CD4-positive, alpha-beta T cell treated with Interferon alpha-2 for 1 hour (primary cell): ENCODE measurements at regions not wholly inside any gene's neighbourhood (a gene's known extent, or its start where the extent isn't known, plus 50 kb on each side); places are given as distances from the start of the nearest gene placed in this dataset.
"Not testable (repeated sequence)": the region's sequence is repeated elsewhere in the genome, so short reads cannot be mapped to it uniquely, and the experiment has no call there.

ENCODE experiments used
- DNase-seq, 2 donors: peaks; one replicate each; pipeline ENCODE4 v3.0.0-alpha.2; 2020 to 2022

DNA sequence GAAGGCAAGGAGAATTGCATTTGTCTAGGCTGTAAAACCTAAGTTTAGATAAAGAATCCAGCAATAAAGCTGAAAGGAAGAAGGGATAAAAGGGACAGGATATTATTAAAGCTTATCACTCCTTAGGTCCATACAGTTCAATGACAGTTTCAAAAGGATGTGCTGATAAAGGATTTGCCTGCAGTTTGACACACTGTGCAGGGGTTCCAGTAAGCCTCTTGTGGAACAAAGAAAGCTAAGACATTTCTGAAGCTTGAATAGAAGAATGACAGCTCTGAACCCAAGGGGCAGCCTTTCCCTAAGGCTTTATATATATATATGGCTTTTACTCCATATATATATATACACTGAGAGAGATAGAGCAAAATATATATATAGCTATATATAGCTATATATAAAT lies 276.8 kb upstream of the GRM3 start:
- no peak for DNase-seq

DNA sequence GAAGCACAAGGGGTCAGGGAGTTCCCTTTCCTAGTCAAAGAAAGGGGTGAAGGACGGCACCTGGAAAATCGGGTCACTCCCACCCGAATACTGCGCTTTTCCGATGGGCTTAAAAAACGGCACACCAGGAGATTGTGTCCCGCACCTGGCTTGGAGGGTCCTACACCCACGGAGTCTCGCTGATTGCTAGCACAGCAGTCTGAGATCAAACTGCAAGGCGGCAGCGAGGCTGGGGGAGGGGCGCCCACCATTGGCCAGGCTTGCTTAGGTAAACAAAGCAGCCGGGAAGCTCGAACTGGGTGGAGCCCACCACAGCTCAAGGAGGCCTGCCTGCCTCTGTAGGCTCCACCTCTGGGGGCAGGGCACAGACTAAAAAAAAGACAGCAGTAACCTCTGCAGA lies 303.3 kb upstream of the GRM3 start:
- not testable (repeated sequence) for DNase-seq

DNA sequence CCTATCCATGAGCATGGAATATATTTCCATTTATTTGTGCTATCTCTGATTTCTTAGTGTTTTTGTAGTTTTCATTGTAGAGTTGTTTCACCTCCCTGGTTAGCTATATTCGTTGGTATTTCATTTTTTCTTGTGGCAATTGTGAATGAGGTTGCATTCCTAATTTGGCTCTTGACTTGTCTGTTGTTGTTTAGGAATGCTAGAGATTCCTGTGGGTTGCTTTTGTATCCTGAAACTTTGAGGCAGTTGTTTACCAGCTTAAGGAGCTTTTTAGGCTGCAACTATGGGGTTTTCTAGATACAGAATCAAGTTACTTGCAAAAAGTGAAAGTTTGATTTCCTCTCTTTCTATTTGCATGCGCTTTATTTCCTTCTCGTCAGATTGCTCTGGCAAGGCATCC lies 304.7 kb upstream of the GRM3 start:
- DNase-seq: no peak

DNA sequence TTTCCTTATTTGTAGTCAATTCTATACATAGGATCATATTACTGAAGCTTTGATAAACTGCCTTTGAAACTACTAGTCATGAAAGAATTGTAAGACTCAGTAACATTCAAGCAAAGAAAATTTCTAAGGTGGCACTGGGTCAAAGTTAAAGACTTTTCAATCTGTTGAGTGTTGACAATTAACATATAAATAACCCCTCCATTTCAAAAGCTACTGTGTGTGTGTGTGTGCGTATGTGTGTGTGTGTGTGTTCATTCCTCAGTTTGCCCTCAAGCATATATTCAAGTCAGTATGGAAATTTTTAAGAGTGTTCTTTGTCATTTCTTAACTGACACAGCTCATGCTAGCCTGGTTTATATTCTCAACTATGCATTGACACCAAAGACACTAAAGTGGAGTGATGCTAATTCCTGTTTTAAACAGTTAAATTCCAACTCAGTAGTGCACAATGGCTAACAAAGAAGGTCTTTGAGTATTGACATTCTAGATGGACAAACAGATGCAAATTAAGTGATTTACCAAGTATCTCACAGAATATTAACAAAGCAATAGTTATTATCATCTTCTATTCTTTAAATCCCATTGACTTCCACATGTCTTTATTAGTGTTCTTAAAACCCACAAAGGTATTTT lies 314.8 kb upstream of the GRM3 start:
- DNase-seq: no peak

DNA sequence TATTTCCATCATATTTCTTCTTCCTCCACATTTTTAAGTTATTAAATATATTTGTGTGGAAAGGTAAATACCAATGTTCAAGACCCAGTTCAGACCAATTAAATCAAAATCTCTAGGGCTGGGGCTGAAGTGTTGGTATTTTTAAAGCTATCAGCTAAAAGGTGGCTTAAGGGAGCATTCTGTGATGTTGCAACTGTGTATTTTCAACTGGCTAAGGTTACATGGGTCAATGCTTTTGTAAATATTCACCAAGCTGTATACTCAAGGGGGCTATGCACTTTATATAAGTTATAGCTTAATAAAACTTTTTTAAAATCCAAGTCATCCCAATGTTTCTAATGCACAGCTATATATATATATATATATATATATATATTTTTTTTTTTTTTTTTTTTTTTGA lies 316.9 kb upstream of the GRM3 start:
- DNase-seq: no peak

DNA sequence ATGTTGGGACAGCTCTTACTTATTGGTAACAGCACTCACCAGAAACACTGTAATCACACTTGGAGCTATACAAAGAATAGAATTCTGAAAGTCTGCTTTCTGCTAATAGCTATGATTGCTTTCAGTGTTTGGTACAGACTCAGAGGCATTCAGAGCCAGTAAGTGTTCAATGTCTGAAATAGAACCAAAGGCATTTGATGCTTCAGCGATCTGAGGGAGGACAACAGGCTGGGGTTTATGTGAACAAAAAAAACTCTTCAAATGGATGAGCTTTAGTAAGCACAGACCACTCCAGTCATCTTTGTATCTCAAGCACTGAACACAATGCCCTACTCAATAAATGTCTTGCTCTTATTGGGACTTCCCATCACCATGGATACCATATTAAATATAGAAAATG lies 322.8 kb upstream of the GRM3 start:
- DNase-seq: no peak

DNA sequence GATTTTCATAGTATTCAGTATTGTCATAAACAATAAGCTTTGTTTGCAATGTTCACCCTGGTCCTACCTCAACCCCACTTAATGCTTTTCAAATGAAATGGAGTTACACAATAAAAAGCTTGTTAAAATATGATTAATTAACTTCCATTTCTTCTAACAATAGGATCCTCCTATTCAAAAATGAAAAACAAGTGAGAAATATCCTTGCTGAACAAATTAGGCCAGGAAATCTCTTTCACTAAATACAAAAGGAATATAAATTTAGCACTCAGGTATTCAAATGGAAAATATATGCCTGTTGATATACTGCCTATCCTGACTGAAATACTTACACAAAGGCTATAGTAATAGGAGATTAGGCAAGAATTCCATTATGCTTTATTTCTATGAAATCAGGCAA lies 323.4 kb upstream of the GRM3 start:
- no peak for DNase-seq

DNA sequence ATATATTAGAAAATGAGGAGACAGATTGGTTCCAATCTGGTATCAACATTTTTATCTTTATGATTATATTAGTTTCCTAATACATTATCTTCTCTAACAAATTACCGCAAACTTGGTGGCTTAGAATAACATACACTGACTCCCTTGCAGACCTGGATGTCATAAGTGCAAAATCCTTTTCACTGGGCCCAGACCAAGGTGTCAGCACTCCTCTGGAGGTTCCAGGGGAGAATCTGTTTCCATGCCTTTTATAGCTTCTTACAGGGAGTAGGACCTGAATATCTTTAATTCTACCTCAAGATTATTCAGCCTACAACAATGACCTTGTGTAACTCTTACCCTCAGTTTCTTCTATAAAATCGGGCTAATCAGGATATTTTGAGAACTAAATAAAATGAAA lies 329.9 kb upstream of the GRM3 start:
- no peak for DNase-seq

DNA sequence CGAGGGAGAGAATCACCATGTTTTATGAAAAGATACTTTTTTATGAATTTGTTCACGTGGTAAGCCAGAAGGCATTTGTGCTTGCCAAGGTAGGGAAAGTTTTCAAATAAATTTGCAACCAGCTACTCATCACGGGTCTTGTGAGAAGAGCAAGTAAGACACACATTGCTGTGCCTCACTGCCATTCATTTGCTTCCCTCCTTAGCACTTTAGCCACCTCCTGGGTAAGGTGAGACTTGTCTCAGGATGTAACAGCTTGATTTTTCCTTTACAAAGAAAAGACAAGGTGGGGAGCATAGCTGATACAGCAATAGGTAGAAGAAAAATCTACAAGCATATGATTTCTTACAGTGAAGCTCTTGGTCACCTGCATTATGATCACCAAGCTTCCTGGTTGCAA lies 342.4 kb upstream of the GRM3 start:
- DNase-seq: no peak

DNA sequence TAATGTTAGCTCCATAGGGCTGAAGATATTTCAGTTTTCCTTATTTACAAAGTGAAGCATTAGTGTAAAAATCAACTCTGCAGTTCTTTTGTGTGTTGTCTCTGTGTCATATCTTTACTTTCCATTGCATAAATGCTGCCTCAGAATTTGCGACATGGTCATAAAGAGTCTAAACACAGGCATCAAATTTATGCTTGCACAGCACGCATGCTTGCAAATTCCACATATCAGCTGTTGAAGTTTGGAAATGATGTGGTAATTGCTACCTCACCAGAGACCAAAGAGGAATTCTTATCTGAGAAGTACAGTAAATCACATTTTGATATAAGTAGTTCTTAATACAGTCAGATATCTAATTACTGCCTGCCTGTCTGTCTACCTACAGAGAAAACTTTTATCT lies 348.2 kb upstream of the GRM3 start:
- no peak for DNase-seq

DNA sequence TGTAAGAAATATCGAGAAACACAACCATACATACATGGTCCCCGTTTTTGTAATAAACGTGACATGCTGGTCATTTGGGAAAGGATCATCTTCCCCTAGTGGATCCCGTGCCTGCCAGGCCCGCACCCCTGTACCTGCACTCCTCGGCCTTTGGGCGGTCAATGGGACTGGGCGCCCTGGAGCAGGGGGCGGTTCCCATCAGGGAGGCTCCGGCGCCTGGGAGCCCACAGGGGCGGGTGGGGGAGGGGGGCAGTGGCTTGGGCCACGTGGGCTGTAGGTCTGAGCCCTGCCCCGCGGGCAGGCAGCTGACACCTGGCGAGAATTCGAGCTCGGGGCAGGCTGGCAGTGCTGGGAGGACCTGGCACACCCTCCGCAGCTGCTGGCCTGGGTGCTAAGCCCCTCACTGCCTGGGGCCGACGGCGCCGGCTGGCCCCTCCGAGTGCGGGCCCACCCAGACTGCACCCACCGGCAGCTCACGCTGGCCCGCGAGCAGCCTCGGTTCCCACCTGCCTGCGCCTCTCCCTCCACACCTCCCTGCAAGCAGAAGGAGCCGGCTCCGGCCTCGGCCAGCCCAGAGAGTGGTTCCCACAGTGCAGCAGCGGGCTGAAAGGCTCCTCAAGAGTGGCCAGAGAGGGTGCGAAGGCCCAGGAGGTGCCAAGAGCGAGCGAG lies 361.6 kb upstream of the GRM3 start:
- DNase-seq: no peak

DNA sequence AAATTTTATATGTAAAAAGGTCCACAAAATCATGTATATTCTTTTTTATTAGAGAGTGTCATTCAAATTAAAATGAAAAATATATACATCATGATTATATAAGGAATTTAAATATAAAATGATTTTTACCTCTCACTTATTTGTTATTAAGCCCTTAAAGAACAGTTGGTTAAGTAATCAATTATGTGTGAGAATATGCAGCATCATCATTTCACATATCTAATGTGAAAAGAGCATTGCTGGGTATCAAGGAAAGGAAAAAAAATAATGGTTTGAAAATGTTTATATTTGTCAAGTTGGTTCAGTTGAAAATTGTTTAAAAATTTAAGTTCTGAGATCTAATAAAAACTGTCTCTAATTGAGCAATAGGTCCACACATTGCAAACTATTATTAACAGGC lies 363.6 kb upstream of the GRM3 start:
- DNase-seq: no peak

DNA sequence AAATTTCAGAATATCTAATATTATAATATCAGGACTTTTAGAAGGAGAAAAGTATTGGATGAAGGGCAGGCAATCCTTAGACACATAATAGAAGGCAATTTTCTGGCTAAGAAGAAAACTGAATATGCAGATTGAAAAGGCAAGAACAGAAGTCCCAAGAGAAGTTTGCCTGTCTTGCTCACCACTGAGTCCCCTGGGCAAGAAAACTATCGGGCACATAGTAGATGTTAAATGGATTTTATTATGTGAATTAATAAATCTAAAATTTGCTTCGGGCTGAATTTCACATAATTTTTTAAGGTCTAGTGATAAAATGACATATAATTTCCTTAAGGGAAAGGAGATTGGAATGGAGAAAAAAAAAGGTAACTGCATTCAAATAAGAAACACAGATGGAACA lies 380.9 kb upstream of the GRM3 start:
- DNase-seq: no peak

DNA sequence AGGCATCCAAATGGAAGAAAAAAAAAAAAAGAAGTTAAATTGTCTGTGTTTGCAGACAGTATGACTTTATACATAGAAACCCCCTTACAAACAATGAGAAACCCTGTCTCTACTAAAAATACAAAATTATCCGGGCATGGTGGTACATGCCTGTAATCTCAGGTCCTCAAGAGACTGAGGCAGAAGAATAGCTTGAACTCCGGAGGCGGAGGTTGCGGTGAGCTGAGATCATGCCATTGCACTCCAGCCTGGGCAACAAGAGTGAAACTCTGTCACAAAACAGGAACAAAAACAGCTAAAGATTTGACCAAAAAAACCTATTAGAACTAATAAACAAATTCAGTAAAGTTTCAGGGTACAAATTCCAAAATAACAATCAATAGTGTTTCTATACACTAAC lies 385.8 kb upstream of the GRM3 start:
- no peak for DNase-seq

DNA sequence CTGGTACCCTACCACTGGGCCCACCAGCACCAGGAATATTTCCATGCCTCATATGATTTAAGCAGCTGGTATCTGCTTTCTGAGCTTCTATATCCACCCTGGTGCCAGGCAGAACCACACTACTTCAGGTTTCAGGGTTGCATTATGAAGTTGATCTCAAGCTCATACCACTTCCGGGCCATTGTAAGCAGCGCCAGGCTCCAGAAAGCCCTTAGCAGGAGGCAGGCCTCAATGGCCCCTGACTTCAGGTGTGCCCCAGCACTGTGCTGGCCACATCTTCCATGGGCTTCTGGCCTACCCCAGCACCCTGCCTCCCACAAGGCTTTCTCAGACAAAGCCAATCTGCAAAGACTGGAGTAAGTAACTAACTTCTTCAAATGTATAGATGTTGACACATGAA lies 391.3 kb upstream of the GRM3 start:
- DNase-seq: no peak

DNA sequence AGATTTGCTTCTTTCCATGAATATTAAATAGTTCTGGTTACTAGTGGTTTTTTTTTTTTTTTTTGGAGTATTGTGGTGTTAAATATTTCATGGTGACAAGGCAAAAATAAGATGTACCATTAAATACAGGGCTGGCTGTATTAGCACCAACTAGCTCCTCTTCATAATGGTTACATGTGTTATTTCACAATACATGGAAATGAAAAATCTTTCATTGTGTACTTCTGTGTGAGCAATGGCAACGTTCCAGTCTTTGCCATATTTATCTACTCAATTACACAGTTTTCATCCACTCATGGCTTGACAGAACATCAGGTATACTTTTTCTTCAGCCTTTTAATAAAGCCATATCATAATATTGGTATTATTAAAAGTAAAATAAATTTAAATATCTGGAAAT lies 394.7 kb upstream of the GRM3 start:
- DNase-seq: no peak

DNA sequence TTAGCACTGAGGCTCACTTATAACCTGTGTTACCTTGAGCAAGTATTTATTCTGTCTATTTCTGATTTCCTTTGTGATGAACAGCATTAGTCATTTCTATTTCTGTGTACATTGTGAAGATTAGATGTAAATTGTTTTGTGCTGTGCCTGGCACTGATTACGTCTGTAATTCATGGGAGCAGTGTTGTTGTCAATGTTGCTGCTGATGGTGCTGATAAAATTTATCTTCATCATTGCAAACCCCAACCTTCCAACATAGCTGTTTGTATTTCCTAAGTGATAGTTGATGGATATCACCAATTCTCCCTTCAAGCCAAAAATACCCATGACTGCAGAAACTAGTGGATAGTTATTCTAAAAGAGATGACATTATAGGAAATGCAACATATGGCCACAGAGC lies 400.5 kb upstream of the GRM3 start:
- no peak for DNase-seq

DNA sequence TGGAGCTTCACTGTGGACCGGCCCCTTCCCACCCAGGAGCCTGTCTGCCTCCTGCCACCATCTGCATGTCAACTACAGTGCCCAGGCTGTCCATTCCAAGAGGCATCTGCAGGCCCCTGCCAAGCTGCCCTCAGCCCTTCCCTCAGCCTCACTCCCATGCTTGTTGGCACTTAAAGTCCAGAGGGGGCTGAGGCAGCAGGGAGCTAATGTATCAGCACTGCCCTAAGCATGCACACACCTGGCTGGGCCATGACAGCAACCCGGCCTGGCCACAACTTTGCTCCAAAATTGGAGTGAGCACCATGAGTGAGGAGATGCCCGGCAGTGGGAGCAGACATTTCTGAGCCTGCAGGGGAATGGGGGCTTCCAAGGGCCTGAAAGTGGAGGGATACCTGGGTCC lies 417.5 kb upstream of the GRM3 start:
- no peak for DNase-seq

DNA sequence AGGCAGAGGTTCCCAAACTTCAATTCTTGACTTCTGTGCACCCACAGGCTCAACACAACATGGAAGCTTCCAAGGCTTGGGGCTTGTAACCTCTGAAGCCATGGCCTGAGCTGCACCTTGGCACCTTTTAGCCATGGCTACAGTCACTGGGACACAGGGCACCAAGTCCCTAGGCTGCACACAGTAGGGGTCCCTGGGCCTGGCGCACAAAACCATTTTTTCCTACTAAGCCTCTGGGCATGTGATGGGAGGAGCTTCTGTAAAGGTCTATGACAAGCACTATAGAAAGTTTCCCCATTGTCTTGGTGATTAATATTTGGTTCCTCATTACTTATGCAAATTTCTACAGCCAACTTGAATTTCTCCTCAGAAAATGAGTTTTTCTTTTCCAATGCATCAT lies 420.9 kb upstream of the GRM3 start:
- DNase-seq: no peak

DNA sequence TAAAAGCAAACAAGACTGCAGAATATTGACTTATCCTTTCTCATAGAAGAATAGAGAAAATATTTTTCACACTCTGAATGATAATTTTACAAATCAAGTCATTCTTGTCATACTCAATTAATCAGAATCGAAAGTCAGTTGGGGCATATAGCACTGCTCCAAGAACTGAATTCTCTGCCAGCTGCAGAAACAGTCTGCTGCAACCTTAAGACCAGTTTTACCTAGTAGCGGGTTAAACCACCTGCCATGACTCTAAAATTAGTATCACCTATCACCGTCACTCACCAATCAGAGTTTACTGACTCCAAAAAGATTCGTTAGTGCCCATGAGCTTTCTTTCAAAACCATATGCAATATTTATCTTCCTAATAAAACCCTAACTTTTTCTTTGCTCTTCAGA lies 429.0 kb upstream of the GRM3 start:
- DNase-seq: no peak

DNA sequence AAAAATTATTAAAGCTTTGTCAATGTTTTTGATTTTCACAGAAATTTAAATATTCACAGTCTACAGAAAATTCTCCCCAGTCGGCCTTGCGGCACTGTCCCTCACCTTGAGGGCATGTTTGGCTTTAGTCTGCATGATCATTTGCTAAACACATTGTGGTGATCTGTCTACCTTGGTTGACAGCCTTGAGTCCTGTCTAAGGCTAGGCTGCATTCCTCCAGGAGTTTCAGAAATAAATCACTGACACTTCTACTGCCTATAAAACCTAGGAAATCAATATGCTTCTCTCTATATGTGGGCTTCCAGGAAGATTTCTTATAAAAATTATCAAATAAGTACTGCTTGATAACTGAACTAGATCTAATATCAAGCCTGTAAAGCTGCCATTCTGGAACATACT lies 430.7 kb upstream of the GRM3 start:
- no peak for DNase-seq

DNA sequence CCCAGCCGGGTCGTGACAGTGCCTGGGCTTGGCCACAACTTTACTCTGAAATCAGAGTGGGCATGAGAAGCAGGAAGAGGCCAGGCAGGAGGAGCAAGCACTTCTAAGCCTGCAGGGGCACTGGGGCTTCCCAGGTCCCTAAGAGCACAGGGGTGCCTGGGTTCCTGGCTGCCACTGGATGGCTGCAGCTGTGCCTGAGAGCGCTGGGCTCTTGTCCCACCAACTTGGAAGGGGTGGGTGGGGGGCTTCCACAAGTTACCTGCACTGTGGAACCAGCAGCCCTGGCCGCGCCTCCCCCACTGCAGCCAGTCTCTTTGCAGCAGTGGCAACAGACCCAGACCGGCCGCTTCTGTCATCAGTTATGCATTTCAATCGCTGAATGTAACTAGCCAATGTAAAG lies 434.7 kb upstream of the GRM3 start:
- no peak for DNase-seq

DNA sequence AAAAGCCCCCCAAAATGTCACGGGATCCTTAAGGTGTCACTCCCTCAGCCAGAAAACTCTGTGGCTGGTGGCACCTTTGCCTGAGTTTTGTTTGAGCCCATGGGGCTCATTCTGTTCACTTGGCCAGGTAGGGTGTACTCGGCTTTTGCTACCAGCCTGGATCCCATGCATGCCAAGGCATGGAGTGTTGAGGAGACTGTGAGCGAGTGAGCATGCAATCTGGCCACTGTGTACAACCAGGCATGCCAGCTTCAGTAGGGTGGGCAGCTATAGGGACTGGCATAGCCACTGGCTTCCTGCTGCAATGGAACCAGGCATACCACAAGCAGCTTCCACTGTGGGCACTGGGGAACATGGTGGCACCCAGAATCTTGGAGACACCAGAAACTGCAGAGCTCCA lies 436.0 kb upstream of the GRM3 start:
- no peak for DNase-seq

DNA sequence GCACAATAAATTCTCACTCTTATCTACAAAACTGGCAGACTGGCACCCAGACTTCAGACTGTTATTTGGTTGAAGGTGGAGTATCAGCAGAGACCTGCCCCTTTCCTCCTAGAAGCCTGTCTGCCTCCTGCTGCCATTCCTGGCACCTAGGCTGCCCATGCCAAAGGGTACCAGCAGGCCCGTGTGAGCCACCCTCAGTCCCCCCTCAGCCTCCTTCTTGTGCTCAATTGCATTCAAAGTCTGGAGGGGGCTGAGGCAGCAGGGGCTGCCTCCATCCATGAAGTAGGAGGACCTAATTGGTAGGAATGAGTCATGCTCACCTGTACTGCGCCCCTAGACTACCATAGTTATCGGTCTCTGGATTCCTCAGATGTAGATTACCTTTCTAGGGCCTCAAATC lies 440.9 kb upstream of the GRM3 start:
- no peak for DNase-seq

DNA sequence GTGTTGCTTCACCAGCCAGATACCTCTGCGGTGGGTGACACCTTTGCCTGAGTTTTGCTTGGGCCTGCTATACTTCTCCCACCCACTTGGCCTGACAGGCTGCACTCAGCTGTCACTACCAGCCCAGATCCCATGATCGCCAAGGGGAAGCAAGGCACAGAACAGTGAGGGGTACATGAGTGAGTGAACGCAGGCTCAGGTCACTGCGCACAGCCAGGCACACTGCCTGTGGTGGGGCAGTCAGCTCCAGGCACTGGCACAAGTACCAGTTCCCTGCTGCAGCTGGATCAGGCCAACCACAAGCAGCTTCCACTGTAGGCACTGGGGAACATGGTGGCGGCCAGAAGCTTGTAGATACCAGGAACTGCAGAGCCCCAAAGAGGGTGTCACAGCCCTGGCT lies 441.9 kb upstream of the GRM3 start:
- DNase-seq: no peak
